ENCODE measurements at regions not wholly inside any gene's neighbourhood (a gene's known extent, or its start where the extent isn't known, plus 50 kb on each side); places are given as distances from the start of the nearest gene placed in this dataset.
"Not testable (repeated sequence)": the region's sequence is repeated elsewhere in the genome, so short reads cannot be mapped to it uniquely, and the experiment has no call there.

DNA sequence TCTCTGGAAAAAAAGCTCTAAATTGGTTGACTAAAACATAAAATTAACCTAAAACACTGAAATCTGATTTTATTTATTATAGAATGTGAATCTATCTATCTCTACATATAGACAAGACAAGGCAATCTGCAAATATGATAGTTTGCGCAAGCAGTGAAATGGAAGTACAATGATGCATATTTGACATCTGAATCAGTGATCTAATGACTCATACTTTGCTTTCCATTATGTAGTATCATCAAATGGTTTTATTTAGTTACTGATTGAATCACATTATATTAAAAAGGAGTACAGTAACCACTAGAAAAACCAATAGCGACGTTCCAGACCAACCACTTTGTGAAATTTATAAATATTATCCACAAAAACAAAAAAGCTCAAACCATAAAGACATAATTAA is 1969.3 kb downstream of the PCDH7 start:
- DNase-seq (ENCODE audit: low read depth in 2 of 2) = no peak

DNA sequence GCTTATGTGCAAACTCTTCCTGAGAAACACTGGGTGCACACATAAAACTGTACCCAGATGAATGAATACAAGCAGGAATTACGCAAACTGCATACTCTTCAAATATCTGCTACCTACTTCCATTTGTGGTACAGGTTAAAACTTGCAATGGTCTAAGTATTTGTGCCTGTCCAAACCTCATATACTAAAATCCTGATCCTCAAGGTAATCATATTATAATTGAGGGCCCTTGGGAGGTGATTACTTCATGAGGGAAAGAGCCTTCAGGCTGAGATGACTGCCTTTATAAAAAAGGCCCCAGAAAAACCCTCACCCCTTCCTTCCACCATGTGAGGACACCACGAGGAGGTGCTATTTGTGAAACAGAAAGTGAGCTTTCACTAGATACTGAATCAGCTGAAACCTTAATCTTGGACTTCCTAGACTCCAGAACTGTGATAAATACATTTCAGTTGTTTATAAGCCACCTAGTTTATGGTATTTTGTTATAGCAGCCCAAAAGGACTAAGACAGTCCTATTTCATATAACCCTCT is 1977.2 kb downstream of the PCDH7 start:
- no peak for DNase-seq (ENCODE audit: low read depth in 2 of 2)

DNA sequence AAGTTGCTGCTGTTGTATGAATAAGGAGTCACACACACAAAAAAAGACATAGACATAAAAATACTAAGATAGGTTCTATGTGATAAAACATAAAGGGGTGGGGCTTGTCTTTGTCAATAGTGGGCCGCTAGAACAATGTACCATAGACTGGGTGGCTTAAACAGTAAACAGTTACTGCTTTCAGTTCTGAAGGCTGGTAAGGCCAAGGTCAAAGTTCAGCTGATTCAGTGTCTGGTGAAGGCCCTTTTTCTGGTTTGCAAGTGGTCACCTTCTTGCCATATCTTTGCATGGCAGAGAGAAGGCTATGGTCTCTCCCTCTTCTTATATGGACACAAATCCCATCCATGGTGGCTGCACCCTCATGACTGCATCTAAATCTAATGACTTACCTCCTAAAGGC is 1980.7 kb downstream of the PCDH7 start:
- no peak for DNase-seq (ENCODE audit: low read depth in 2 of 2)

DNA sequence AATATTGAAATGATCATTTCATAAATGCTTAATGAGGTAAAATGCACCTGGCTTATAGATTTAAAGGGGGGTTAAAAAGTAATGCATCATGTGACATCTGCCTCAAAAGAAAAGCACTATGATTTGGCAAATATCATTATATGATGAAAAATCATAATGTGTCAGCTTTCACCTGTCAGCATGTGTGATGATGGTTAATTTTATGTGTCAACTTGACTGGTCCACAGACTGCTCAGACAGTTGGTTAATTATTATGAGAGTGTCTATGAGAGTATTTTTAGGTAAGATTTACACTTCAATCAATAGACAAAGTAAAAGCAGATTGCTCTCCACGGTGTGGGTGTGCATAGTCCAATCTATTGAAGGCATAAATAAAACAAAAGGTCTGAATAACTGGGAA is 1986.7 kb downstream of the PCDH7 start:
- DNase-seq (ENCODE audit: low read depth in 2 of 2) = no peak

DNA sequence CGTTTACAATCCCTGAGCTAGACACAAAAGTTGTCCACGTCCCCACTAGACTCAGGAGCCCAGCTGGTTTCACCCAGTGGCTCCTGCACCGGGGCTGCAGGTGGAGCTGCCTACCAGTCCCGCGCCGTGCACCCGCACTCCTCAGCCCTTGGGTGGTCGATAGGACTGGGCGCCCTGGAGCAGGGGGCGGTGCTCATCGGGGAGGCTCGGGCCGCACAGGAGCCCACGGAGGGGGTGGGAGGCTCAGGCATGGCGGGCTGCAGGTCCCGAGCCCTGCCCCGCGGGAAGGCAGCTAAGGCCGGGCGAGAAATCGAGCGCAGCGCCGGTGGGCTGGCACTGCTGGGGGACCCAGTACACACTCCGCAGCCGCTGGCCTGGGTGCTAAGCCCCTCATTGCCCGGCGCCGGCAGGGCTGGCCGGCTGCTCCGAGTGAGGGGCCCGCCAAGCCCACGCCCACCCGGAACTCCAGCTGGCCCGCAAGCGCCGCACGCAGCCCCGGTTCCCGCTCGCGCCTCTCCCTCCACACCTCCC is 1996.0 kb downstream of the PCDH7 start:
- DNase-seq (ENCODE audit: low read depth in 2 of 2) = not testable (repeated sequence)

- no peak for DNase-seq (ENCODE audit: low read depth in 2 of 2)
These were observed 2015.9 kb downstream of the PCDH7 start for GRCh38 chr4:32735856-32736590.

DNA sequence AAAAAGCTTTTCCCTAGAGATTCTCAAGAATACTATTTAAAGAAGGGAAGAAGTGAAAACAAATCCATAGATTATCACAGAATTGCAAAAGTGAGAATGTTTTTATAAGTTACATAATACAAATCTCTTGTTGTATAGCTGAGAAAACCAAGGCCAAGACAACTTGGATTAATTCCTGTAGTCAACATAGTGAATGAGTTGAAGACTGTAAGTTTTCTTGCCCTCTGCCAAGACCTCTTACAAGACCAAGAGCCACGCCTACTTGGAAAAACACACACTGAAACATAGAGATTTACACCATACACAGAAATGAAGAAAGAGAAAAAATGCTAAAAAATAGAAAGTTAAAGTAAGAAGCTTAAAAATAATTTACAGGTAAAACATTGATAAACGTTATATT is 2024.0 kb downstream of the PCDH7 start:
- no peak for DNase-seq (ENCODE audit: low read depth in 2 of 2)

DNA sequence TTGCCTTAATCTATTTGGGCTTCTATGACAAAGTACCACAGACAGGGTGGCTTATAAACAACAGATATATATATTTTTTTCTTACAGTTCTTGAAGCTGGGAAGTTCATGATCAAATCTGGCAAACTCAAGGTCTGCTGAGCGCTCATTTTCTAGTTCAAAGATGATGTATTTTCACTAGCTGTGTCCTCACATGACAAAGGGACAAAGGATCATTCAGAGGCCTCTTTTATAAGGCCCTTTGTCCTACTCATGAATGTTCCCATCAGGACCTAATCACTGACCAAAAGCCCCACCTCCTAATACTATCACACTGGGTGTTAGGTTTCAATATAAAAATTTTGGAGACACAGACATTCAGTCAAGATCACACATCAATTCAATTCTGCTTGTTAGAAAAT is 2025.2 kb downstream of the PCDH7 start:
- no peak for DNase-seq (ENCODE audit: low read depth in 2 of 2)

GRCh38 chr4:32748061-32748460 is 2027.9 kb downstream of the PCDH7 start:
- DNase-seq (ENCODE audit: low read depth in 2 of 2) = no peak

DNA sequence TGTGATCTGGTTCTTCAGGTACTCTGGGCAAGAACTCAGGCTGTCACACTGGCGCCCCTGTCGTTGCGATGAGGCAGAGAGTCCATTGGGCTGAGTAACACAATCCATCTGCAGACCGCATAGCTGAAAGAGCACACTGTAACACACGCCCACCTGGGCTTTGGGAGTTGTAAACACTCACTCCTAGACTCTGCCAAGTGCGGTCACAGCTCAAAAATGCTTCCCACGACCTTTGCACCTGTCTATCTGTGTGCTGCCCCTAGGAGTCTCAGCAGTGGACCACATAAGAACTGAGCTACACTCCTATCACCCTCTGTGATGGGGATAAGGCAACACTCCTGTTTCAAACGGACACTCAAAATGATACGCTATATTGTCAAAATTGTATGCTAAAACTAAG is 2028.3 kb downstream of the PCDH7 start:
- no peak for DNase-seq (ENCODE audit: low read depth in 2 of 2)

GRCh38 chr4:32752962-32753361 is 2032.8 kb downstream of the PCDH7 start:
- DNase-seq (ENCODE audit: low read depth in 2 of 2) = no peak

GRCh38 chr4:32768664-32769389 is 2048.7 kb downstream of the PCDH7 start:
- DNase-seq (ENCODE audit: low read depth in 2 of 2) = no peak

- no peak for DNase-seq (ENCODE audit: low read depth in 2 of 2)
These were observed 2051.3 kb downstream of the PCDH7 start for GRCh38 chr4:32771491-32771890.

- no peak for DNase-seq (ENCODE audit: low read depth in 2 of 2)
These were observed 2054.9 kb downstream of the PCDH7 start for GRCh38 chr4:32775049-32775448.

DNA sequence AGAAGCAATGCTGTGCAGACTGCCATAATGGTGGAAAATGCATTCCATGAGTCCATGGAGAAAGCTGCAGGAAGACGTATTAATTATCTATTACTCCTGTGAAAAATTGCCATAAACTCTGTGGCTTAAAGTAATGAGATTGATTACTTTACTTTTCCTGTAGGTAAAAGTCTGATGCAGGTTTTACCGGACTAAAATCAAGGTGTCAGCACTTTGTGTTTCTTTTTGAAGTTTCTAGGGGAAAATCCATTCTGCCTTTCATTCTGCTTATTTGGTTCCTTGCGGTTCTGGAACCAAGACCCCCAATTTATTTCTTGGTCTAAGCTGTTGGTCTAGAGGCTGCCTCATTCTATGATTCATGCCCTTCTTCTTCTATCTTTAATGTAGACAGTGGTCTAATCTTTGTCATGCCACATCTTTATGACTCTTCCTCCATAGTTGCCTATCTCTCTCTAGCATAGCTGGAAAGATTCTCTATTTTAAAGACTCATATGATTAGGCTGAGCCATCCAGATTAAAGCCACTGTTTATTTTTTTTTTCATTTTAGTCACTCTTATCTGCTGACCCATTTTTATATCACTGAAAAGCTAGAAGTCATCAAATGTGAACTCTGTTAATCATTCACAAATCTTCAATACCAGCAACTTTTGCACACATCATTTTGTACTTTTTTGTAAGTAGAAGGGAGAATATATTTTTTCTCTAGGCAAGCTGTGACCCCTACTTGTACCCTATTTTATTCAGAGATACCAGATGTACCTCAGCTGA is 2056.4 kb downstream of the PCDH7 start:
- DNase-seq (ENCODE audit: low read depth in 2 of 2) = no peak

DNA sequence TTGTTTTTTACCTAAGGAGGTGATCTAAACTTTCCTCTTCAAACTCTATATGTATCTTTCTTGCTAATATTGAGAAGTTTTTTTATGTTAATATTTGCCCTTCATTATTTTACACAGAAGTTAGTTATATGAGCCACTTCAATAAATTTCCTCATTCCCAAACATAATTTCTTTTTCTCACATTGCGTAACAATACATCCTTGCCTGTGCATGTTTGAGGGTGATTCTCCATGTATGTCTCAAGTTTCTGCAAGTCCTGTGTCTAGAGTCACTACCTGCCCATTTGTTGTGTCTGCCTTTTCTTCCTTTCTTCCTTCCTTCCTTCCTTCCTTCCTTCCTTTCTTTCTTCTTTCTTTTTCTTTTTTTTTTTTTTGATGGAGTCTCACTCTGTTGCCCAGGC is 2057.9 kb downstream of the PCDH7 start:
- DNase-seq (ENCODE audit: low read depth in 2 of 2) = no peak

- no peak for DNase-seq (ENCODE audit: low read depth in 2 of 2)
These were observed 2058.8 kb downstream of the PCDH7 start for GRCh38 chr4:32778938-32779337.

- no peak for DNase-seq (ENCODE audit: low read depth in 2 of 2)
These were observed 2068.9 kb downstream of the PCDH7 start for GRCh38 chr4:32789026-32789608.

GRCh38 chr4:32790803-32791202 is 2070.6 kb downstream of the PCDH7 start:
- no peak for DNase-seq (ENCODE audit: low read depth in 2 of 2)

DNA sequence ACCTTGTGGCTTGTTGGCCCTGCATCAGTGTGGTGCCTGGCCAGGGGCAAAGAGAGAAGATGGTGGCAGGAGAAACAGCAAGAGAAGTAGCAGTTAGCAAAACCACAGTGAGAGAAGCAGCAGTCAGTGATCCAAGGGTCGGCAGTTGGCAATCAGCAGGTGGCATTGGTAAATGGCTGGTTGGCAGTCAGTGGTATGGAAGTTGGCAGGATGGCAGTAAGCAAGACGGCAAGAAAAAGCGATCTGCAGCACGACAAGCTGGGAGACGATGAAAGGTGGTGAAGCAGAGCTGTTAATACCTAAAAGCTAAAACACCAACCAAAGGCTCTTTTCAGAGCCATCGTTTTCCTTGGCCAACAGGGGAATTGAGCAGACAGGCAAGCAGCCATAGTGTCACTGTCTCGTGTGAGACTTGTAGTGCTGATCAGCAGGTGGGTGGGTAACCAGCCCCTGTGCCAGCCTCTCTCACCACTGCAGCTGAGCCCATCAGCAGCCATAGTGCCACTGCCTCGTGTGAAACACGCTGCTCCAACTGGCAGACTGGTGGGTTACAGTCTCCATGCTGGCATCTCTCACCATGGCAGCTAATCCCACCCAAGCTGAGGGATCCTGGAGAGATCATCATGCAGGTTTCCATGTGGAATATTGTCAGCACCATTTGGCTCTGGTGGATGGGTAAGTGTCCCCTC is 2078.4 kb downstream of the PCDH7 start:
- DNase-seq (ENCODE audit: low read depth in 2 of 2) = no peak

- DNase-seq (ENCODE audit: low read depth in 2 of 2) = no peak
These were observed 2104.2 kb downstream of the PCDH7 start for GRCh38 chr4:32824336-32824735.

Measured in stimulated activated CD8-positive, alpha-beta memory T cell treated with anti-CD3 and anti-CD28 coated beads, Interleukin-2, amount 100 ng/mL, for 48 hours (primary cell).